Effector CD4-positive, alpha-beta T cell (primary cell): ENCODE measurements at regions not wholly inside any gene's neighbourhood (a gene's known extent, or its start where the extent isn't known, plus 50 kb on each side); places are given as distances from the start of the nearest gene placed in this dataset.

Source experiments
- DNase-seq: peaks from one replicate; pipeline ENCODE4 v3.0.0-alpha.2; 2020

DNA sequence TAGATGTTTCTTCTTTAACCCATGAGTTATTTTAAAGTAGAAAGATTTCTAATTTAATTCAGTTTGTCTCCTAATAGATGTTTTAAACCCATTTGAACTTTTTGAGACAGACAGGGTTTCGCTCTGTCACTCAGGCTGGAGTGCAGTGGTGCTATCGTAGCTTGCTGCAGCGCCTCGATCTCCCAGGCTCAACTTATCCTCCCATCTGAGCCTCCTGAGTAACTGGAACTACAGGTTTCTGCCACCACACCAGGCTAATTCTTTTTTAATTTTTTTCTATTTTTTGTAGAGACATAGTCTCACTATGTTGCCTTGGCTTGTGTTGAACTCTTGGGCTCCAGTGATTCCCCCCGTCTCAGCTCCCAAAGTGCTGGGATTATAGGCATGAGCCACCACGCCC is 53.0 kb upstream of the RAB18 start:
- no peak for DNase-seq

DNA sequence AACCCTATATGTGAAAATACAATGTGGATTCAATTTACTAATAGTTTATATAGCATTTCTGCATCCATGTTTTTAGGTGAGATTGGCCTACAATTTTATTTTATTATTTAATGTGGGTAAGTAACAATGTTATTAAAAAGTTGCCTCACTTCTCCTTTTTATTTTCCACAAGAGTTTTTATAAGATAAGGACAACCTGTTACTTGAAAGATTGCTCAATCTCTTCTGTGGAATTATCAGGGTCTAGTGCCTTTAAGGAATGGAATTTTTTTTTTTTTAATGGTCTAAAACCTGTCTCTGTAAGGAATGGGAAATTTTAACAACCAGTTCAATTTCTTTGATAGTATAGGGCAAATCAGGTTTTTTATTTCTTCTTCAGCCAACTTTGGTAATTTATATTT is 53.9 kb upstream of the RAB18 start:
- no peak for DNase-seq

DNA sequence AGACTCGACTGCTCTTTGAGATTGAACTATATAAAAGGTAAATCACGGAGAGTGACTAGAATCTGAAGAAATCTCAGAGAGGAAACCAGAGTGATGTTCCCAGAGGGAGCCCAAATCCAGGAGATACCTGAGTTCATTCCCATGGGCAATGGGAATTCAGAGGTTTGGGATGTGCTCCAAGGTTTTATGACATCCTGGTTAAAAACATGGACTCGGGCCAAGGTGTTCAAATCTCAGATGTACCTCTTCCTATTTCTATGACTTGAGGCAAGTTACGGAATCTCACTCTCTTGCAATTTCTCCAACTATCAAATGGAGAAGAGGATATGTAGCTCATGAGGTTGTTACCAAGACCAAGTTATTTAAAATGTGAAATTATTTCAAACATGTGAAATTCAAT is 54.5 kb upstream of the RAB18 start:
- no peak for DNase-seq

DNA sequence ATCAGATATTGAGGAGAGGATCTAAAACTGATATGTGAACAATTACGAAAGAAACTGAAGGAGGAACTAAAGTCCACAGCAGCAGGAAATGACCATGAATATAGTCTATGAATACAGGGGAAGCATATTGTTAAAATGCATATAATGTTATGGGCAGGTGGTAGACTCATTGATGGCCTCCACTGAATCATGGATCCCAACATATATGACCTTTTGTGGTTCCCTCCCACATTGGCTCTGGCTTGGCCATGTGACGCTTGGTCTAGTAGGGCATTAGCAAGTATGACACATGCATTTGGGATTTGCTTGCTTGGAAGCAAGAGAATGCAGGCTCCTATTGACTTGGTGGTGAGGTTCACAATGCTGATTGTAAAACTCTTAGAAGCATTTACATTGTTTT is 55.2 kb upstream of the RAB18 start:
- DNase-seq: no peak

DNA sequence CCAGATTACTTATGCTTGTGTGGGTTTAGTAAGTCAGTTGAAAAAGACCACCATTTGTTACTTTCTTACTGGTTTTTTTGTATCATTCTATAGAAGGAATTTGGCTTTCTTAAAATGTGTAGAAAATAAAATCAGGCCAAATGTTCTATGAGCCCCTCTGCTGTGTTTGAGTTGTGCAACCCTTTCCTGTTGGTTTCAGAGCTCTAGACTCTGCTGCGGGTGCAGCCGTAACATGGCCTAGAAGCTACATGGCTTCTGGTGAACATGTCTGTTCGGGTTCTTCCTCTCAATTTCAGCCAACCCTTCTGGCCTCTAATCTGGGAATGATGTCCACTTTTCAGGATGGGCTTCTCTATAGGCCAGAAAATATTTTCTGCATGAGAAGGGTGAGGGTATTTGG is 56.6 kb upstream of the RAB18 start:
- DNase-seq: no peak

DNA sequence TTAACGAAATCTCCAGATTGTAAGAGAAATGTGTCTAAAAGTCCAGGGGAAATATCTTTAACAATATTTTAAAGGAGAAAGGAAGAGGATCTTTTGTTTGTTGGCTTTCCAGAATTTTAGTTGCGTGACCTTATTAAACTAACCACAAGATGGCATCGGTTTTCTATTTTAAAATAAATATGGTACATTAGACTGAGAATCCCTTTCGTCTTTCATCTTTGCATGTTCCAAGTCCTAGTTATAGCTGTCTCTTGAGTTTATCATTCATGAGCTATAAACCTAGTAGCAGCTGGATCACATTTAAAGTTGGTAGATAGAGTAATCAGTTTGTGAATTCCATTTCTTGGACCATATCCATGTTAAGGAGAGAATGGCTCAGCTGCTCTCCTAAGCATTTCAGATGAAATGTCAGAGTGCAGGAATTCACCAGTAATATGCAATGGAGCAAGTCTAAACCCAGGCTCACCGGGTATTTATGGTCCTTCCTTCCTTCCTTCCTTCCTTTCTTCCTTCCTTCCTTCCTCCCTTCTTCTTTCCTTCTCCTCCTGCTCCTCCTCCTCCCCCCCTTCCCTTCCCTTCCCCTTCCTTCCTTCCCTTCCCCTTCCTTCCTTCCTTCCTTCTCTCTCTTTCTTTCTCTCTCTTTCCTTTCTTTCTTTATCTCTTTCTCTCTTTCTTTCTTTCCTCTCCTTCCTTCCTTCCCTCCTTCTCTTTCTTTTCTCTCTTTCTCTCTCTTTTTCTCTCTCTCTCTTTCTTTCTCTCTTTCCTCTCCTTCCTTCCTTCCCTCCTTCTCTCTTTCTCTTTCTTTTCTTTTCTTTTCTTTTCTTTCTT is 57.8 kb upstream of the RAB18 start:
- DNase-seq: no peak

DNA sequence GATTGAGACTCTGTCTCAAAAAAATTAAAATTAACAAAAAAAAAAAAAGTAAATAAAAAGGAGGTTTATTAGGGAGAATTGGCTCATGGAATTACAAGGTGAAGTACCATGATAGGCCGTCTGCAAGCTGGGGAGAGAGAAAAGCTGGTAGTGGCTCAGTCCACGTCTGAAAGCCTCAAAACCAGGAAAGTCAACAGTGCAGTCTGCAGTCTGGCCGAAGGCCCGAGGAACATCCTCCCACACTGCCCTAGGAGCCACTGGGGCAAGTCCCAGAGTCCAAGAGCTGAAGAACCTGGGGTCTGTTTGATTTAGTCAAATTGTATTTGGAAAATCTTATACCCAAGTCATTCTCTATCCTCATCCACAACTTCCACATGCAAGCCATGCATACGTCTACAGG is 59.0 kb upstream of the RAB18 start:
- DNase-seq: no peak

DNA sequence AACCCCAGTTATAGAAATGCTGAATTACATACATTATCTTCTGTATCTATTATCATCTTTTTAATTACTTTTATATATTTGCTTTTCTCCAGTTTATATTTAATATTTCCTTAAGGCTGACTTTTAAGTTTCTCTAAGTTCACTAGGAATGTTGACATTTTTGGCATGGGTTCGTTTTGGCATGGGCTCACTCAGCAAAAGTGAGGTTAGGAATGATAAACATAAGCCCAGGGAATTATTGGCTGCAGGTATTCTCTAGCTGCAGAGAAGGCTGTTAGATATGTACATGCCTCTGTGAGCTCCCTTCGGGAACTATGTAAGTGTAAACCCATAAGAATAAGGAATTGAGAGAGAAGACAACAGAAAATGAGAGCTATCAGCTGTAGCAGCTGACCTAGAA is 63.6 kb upstream of the RAB18 start:
- no peak for DNase-seq

DNA sequence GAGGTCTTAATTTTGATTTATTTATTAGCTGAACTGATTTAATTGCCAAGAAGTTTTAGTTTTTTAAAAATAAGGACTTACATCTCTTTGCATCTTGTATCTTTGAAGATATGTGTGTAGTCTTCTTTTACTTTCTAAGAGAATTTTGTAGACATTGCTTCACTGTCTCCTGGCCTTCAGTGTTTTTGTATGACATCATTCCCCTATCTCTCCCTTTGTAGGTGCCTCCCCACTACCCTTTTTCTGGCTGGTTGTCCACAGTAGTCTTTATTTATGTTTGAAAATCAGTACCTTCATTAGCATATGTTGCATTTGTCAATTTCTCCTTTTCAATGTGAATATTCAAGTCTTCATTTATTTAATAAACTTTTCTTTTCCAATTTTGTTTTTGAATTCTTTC is 64.1 kb upstream of the RAB18 start:
- DNase-seq: no peak

DNA sequence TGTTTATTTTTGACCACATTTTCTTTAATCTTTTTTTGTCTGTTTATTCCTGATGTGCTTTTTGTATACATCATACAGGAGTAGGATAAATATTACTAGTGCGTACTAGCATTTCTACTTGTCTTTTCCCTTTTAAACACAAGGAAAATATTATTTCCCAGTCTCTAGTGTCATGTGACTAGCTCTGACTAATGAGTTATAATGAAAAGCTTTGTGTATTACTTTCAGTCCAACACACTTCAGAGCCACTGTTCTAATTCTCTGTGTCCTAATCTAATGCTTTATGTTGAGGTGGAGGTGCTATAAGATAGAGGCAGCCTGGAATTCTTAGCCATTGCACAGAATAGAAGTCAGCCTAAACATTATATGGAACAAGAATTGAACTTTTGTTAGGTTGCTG is 65.0 kb upstream of the RAB18 start:
- no peak for DNase-seq

DNA sequence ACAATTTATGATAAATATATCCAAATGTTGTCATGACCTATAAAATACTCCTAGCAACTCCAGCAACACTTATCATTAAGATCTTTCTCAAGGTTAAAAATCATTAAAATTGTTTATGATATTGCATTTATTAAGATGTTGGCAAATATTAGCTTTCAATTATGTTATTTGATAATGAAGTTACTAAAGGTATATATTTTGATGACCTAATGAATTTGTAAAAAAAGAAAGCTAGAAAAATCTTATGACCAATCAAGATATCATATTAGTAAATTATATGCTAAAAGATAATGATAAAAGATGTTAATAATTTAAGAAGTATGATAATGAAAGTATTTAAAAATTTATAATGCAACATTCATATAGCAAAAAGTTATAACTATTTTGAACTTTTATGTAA is 66.3 kb upstream of the RAB18 start:
- DNase-seq: no peak

DNA sequence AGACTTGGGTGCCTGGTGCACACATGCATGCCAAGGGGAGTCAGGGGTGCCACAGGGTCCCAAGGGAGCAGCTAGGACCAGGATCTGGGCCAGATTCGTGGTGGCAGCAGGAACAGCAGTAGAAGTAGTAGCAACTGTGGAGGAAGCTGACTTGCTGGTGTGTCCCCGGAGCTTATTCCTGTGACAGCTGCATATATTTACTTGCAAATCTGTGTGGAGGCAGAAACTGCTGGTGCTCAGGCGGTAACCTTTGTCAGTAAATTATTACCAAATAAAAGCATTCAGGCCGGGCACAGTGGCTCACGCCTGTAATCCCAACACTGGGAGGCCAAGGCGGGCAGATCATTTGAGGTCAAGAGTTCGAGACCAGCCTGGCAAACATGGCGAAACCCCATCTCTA is 67.4 kb upstream of the RAB18 start:
- DNase-seq: no peak

DNA sequence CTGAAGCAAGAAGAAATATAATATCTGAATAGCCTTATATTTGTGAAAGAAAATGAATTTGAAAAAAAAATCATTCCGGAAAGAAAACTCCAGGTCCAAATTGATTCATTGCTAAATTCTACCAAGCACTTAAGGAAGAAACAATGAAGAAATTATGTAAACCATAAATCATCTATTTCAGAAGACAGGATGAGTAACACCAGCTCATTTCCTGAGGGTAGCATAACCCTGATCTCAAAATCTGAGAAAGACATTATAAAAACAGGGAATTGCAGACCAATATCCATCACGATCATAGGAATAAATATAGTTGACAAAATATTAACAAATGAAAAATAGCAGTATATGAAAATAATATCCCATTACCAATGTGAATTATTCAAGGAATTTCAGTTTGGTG is 70.1 kb upstream of the RAB18 start:
- DNase-seq: no peak

DNA sequence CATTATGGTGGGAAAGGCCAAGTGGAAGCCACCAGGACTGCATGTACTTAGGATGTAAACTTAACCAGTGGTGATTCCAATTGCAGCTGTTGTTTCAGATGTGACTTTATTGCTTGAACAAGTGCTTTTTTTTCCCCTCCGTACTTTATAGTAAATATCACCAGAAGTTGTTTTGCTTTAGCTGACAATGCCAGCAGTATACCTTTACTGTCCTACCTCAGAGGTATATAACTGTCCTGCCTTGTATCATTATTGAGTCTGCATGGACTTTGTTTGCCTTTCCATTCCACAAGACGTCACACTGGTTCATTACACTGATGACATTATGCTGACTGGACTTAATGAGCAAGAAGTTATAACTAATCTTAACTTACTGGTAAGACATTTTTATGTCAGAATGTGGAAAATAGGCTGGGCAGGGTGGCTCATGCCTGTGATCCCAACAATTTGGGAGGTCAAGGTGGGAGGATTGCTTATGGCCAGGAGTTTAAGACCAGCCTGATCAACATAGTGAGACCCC is 77.1 kb upstream of the RAB18 start:
- no peak for DNase-seq

DNA sequence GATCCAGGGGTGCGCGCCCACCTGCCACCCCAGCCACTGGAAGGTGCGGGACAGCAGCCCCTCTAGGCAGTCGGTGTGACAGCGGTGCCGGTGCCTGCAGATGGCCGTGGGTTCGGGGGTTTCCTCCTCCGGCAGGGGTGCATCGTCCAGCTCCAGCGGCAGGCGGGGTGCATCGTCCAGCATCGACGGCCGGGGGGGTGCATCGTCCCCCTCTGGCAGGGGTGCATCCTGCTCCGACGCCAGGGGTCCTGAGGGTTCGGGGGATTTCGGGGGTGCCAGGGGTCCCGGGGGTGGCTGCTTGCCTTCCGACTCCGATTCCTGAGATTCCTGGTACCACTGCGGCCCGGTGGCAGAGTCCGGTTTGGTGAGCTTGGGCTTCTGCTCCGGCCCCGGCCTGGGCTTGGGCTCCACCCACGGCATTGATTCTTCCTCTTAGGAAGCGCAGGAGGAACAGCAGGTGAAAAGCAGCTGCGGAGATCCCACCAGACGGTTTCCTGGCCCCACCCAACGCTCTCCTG is 90.2 kb upstream of the RAB18 start:
- no peak for DNase-seq

DNA sequence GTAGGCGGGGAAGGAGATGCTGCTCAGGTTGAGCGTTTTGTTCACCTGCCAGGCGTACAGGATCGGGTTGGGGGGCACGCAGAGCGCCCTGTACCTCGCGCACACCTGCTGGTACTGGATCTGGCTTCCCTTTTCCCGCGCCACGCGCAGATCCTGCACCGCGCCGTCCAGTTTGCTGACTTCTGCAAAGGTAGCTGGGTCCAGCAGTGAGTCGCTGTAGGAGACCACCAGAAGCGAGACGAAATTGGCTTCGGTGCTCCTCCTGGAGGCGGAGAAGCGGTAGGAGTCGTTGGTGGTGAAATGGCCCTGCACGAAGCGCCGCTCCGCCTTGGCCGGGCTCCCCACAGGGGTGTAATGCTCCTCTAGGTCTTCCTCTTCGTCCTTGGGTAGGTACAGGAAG is 90.7 kb upstream of the RAB18 start:
- DNase-seq: no peak

DNA sequence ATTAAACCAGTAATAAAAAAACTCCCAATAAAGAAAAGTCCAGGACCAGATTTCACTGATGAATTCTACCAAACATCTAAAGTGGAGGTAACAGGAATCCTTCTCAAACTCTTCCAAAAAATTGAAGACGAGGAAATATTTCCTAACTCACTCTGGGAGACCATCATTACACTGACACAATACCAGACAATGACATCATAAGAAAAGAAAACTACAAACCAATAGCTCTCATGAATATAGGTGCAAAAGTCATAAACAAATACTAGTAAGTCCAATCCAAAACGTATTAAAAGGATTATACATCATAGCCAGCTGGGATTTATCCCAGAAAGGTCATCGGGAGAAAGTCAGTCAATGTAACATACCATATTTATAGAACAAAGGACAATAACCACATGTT is 94.0 kb upstream of the RAB18 start:
- no peak for DNase-seq

DNA sequence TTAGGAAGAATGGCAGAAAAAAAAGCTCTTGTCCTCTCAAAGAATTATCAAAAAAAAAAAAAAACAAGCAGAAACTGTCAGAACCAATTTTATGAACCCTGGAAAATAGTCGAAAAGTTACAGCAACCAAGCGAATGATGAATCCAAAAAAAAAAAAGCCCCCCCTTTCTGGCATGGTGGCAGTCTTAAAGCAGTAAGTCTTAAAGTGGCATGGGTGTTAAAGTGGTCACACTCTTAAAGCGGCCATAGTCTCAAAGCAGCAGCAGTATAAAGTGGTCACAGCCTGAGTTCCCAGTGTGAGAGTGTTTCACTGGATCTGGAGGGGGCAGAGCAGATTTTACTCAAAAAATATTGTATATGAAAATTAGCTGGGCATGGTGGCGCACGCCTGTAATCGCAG is 96.8 kb upstream of the RAB18 start:
- no peak for DNase-seq

DNA sequence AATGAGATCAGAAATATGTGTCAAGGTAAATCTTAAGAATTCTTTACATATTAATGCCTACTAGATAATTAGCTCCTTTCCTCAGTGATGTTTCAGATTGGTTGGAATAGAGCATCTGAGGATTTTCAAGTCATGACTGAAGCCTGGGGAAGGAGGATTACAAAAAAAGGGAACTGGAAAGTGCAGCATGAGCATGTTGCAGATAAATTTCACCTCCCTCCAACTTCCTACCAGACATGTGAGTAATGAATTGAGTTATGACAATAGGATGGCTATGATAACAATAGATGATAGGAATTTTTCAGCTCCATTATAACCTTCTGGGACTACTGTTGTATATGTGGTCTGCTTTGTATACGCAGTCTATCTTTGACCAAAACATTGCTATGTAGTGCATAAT is 104.2 kb upstream of the RAB18 start:
- DNase-seq: no peak

DNA sequence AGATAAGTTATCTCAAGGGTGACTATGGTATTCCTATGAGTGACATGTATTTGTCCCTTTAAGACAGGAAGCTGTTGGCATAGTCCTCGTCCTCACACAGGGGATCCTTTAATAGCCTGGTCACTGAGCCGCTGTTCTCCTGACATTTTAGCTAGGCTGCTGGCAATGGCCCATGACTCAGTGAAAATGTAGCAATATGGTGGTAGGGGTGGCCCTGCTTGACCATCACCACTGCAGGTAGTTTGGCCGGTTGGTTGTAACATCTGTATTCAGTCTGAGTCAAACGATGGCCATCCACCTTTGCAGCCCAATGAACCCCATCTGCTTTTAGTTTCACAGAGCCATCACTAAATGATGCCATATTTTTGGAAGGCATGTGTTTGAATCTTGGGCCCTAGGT is 110.1 kb upstream of the RAB18 start:
- DNase-seq: no peak

DNA sequence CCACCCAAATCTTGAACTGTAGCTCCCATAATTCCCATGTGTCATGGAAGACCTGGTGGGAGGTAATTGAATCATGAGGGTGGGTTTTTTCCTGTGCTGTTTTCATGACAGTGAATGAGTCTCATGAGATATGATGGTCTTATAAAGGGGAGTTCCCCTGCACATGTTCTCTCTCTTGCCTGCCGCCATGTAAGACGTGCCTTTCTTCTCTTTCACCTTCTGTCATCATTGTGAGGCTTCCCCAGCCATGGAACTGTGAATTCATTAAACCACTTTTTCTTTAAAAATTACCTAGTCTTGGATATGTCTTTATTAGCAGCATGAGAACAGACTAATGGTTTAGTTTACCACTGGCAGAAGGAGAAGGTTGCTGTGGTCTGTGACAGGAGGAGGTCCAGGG is 111.5 kb upstream of the RAB18 start:
- no peak for DNase-seq

DNA sequence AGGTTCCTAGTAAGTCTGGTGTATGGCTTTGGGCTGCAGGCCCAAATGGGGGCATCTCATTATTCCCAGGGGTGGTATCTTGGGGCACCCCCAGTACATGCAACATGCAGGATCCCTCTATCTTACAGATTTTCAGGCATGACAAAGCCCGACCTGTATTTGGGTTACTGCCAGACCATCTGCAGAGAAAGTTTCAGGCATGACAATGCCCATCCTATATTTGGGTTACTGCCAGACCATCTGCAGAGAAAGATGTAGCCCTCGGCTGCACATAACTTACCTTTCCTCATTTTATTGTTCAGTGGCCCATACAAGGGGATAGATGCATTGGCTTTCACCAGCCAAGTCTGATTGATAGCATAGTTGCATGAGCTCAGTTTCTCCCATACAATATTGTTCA is 112.2 kb upstream of the RAB18 start:
- DNase-seq: no peak

DNA sequence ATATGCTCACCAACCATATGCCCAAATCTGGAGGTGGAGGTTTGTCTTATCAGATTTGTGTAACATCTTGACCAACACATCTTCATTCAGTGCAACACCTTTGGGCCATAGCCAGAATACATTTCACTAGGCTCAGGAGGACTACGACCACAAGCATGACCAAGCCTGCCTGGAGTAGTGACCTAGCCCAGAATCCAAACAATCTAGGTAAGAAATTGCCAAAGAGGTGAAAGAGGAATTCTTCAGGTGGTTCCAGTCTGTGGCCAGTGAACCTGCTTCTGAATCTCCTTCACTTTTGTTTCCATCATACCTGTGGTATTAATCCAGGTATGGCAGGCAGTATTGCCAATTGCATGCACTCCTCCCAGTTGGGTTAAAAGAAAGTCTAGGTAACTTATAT is 112.8 kb upstream of the RAB18 start:
- DNase-seq: no peak

DNA sequence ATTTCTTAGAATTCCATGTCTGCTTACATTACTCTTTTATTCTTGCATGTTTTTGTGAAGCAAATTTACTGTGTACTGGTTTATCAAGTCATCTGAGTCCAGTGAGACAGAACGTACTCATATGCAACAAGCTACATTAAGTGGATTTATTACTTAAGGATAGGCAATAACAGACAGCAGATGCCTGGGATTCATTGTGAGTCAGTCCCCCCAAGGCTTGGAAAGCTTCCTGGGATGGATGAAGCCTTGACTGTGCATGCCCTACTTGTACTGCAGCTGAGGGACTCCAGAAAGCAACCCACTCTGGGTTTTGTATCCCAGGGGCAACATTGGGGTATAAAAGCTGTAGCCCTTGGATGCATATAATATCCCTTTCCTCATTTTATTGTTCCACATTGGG is 113.4 kb upstream of the RAB18 start:
- DNase-seq: no peak
